Amniotic epithelial cell (primary cell): ENCODE measurements at regions not wholly inside any gene's neighbourhood (a gene's known extent, or its start where the extent isn't known, plus 50 kb on each side); places are given as distances from the start of the nearest gene placed in this dataset.

Experiments used
- DNase-seq: peaks from one replicate; pipeline ENCODE4 v3.0.0-alpha.2; 2010; ENCODE audit warnings: low read depth

- DNase-seq: no peak
Observed at GRCh38 chr6:165956874-165957273, 210.8 kb downstream of the TBXT start.

- DNase-seq: no peak
Observed at GRCh38 chr6:165952514-165952913, 215.1 kb downstream of the TBXT start.

GRCh38 chr6:165950316-165950715, 217.3 kb downstream of the TBXT start:
- no peak for DNase-seq

GRCh38 chr6:165949324-165949723, 218.3 kb downstream of the TBXT start:
- no peak for DNase-seq

- no peak for DNase-seq
Observed at GRCh38 chr6:165944002-165944466, 223.6 kb downstream of the TBXT start.

GRCh38 chr6:165941786-165942185, 225.9 kb downstream of the TBXT start:
- no peak for DNase-seq

GRCh38 chr6:165941249-165941775, 226.3 kb downstream of the TBXT start:
- no peak for DNase-seq

GRCh38 chr6:165940366-165940765, 227.3 kb downstream of the TBXT start:
- DNase-seq: no peak

GRCh38 chr6:165939601-165940290, 227.9 kb downstream of the TBXT start:
- DNase-seq: no peak

- DNase-seq: no peak
Observed at GRCh38 chr6:165939047-165939446, 228.6 kb downstream of the TBXT start.

GRCh38 chr6:165937564-165938358, 229.9 kb downstream of the TBXT start:
- DNase-seq: no peak

- DNase-seq: no peak
Observed at GRCh38 chr6:165936660-165937059, 231.0 kb downstream of the TBXT start.

- DNase-seq: no peak
Observed at GRCh38 chr6:165936096-165936495, 231.6 kb downstream of the TBXT start.

- DNase-seq: no peak
Observed at GRCh38 chr6:165931675-165932074, 236.0 kb downstream of the TBXT start.

- DNase-seq: no peak
Observed at GRCh38 chr6:165930668-165931214, 236.9 kb downstream of the TBXT start.

- DNase-seq: no peak
Observed at GRCh38 chr6:165929607-165930006, 238.0 kb downstream of the TBXT start.

GRCh38 chr6:165926378-165926777, 241.3 kb downstream of the TBXT start:
- DNase-seq: no peak

- DNase-seq: peak; percentile 61
Observed at GRCh38 chr6:165925474-165926156, 242.0 kb downstream of the TBXT start.

GRCh38 chr6:165922309-165922794, 245.3 kb downstream of the TBXT start:
- peak; percentile 25 for DNase-seq

- peak; percentile 69 for DNase-seq
Observed at GRCh38 chr6:165920896-165921671, 246.6 kb downstream of the TBXT start.

GRCh38 chr6:165917576-165917975, 250.1 kb downstream of the TBXT start:
- no peak for DNase-seq
